ENCODE measurements at regions not wholly inside any gene's neighbourhood (a gene's known extent, or its start where the extent isn't known, plus 50 kb on each side); places are given as distances from the start of the nearest gene placed in this dataset.

GRCh38 chr2:16862471-16862870 is 196.8 kb upstream of the CYRIA start (continued):
- TF ChIP-seq, protein P1, sequence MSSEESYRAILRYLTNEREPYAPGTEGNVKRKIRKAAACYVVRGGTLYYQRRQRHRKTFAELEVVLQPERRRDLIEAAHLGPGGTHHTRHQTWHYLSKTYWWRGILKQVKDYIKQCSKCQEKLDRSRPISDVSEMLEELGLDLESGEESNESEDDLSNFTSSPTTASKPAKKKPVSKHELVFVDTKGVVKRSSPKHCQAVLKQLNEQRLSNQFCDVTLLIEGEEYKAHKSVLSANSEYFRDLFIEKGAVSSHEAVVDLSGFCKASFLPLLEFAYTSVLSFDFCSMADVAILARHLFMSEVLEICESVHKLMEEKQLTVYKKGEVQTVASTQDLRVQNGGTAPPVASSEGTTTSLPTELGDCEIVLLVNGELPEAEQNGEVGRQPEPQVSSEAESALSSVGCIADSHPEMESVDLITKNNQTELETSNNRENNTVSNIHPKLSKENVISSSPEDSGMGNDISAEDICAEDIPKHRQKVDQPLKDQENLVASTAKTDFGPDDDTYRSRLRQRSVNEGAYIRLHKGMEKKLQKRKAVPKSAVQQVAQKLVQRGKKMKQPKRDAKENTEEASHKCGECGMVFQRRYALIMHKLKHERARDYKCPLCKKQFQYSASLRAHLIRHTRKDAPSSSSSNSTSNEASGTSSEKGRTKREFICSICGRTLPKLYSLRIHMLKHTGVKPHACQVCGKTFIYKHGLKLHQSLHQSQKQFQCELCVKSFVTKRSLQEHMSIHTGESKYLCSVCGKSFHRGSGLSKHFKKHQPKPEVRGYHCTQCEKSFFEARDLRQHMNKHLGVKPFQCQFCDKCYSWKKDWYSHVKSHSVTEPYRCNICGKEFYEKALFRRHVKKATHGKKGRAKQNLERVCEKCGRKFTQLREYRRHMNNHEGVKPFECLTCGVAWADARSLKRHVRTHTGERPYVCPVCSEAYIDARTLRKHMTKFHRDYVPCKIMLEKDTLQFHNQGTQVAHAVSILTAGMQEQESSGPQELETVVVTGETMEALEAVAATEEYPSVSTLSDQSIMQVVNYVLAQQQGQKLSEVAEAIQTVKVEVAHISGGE (tag by site-specific recombination; conservative IDR thresholded peaks at IDR 0.05; ENCODE audit: low read depth), result no peak
- TF ChIP-seq, protein P2, sequence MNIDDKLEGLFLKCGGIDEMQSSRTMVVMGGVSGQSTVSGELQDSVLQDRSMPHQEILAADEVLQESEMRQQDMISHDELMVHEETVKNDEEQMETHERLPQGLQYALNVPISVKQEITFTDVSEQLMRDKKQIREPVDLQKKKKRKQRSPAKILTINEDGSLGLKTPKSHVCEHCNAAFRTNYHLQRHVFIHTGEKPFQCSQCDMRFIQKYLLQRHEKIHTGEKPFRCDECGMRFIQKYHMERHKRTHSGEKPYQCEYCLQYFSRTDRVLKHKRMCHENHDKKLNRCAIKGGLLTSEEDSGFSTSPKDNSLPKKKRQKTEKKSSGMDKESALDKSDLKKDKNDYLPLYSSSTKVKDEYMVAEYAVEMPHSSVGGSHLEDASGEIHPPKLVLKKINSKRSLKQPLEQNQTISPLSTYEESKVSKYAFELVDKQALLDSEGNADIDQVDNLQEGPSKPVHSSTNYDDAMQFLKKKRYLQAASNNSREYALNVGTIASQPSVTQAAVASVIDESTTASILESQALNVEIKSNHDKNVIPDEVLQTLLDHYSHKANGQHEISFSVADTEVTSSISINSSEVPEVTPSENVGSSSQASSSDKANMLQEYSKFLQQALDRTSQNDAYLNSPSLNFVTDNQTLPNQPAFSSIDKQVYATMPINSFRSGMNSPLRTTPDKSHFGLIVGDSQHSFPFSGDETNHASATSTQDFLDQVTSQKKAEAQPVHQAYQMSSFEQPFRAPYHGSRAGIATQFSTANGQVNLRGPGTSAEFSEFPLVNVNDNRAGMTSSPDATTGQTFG (tag by site-specific recombination; IDR thresholded peaks at IDR 0.05; ENCODE audit: borderline replicate concordance), result no peak
- TF ChIP-seq ZNF785 (tag by site-specific recombination; IDR thresholded peaks at IDR 0.05), result no peak
- no peak for TF ChIP-seq ZNF112 (tag by site-specific recombination; IDR thresholded peaks at IDR 0.05)
- TF ChIP-seq ZNF521 (tag by site-specific recombination; IDR thresholded peaks at IDR 0.05), result no peak

- Histone ChIP-seq H3K4me3 (ENCODE audit: low read depth, low read length) (no peak overlapping the region), H3K9me3 (ENCODE audit: control insufficient read depth, insufficient read depth, low read depth, low read length) (no peaks in the 10 kb centered on the region), H3K4me1 (ENCODE audit: control insufficient read depth, insufficient read depth, low read length) (no peaks in the 10 kb centered on the region), H3K36me3 (ENCODE audit: control insufficient read depth in 2 of 2, insufficient read depth in 1 of 2, low read length in 2 of 2) (no peaks in the 10 kb centered on the region), H3K27ac (ENCODE audit: extremely low read depth, low read depth, low read length) (no peak overlapping the region)
- POLR2A ChIA-PET, result no interaction called here
- CTCF ChIA-PET, result interaction anchor here (0.6 kb wide), 1 partner anchor 1854 kb away, joined by 3 read pairs; no protein-coding TSS in a partner anchor
- TF ChIP-seq, protein P3, sequence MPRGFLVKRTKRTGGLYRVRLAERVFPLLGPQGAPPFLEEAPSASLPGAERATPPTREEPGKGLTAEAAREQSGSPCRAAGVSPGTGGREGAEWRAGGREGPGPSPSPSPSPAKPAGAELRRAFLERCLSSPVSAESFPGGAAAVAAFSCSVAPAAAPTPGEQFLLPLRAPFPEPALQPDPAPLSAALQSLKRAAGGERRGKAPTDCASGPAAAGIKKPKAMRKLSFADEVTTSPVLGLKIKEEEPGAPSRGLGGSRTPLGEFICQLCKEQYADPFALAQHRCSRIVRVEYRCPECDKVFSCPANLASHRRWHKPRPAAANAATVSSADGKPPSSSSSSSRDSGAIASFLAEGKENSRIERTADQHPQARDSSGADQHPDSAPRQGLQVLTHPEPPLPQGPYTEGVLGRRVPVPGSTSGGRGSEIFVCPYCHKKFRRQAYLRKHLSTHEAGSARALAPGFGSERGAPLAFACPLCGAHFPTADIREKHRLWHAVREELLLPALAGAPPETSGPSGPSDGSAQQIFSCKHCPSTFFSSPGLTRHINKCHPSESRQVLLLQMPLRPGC (tag by site-specific recombination; IDR thresholded peaks at IDR 0.05), result no peak
- TF ChIP-seq ZNF548 (tag by site-specific recombination; IDR thresholded peaks at IDR 0.05) (no peak), ZNF473 (tag by site-specific recombination; IDR thresholded peaks at IDR 0.05) (no peak), HOXC10 (CRISPR knock-in tag; IDR thresholded peaks at IDR 0.05) (no peak), ZNF501 (tag by site-specific recombination; IDR thresholded peaks at IDR 0.05) (no peak), ZNF521 (tag by site-specific recombination; IDR thresholded peaks at IDR 0.05) (no peak), ZNF785 (tag by site-specific recombination; IDR thresholded peaks at IDR 0.05) (no peak), ZNF362 (tag by site-specific recombination; IDR thresholded peaks at IDR 0.05) (no peak), KLF16 (tag by site-specific recombination; IDR thresholded peaks at IDR 0.05) (no peak)
- TF ChIP-seq, protein P4, sequence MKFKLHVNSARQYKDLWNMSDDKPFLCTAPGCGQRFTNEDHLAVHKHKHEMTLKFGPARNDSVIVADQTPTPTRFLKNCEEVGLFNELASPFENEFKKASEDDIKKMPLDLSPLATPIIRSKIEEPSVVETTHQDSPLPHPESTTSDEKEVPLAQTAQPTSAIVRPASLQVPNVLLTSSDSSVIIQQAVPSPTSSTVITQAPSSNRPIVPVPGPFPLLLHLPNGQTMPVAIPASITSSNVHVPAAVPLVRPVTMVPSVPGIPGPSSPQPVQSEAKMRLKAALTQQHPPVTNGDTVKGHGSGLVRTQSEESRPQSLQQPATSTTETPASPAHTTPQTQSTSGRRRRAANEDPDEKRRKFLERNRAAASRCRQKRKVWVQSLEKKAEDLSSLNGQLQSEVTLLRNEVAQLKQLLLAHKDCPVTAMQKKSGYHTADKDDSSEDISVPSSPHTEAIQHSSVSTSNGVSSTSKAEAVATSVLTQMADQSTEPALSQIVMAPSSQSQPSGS (tag by site-specific recombination; IDR thresholded peaks at IDR 0.05; ENCODE audit: low read depth), result no peak
Measured at GRCh38 chr2:16861530-16861929, 195.9 kb upstream of the CYRIA start.
